ENCODE measurements at regions not wholly inside any gene's neighbourhood (a gene's known extent, or its start where the extent isn't known, plus 50 kb on each side); places are given as distances from the start of the nearest gene placed in this dataset.

DNA sequence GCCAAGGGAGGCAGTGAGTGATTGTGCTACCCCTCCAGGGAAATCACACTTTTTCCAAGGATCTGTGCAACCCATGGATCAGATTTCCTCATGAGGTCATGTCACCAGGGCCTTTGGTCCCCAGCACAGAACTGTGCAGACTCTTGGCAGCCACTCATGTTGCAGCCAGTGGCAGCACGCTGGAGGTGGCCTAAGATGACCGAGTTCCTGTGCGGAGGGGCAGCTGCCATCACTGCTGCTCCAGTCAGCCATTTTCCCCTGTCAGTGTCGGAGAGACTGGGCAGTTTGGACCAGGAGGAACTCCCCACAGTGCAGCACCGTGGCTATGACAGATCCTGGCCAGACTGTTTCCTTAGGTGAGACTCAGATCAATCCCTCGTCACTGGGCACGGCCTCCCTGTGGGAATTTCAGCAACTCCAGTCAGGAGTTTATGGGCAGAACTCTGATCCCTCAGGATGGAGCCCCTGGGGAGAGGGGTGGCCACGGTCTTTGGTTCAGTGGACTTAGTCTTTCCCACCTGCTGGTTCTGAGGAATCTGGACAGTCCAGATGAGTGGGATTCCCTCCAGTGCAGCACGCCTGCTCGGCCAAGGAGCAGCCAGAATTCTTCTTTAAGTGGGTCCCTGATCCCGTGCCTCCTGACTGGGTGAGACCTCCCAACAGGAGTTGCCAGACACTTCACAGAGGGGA lies 194.6 kb upstream of the CARD18 start:
- TF ChIP-seq POLR2AphosphoS5 (IDR thresholded peaks at IDR 0.05; ENCODE audit: borderline replicate concordance, low read depth, low read length): no peak
- no peak for TF ChIP-seq FOXP2 (optimal IDR thresholded peaks at IDR 0.05; ENCODE audit: control extremely low read depth, extremely low read length, insufficient read depth)
- TF ChIP-seq EZH2 (IDR thresholded peaks at IDR 0.05): no peak
- Histone ChIP-seq H3K9ac (ENCODE audit: insufficient read length) (no peak overlapping the region), H3K9me3 (ENCODE audit: low read depth, low read length) (no peaks in the 10 kb centered on the region), H3K36me3 (ENCODE audit: insufficient read depth, low read length) (no peaks in the 10 kb centered on the region), H3K4me3 (no peak overlapping the region), H3K27ac (no peak overlapping the region)
- DNase-seq (ENCODE audit: low read depth, low spot score): no peak

DNA sequence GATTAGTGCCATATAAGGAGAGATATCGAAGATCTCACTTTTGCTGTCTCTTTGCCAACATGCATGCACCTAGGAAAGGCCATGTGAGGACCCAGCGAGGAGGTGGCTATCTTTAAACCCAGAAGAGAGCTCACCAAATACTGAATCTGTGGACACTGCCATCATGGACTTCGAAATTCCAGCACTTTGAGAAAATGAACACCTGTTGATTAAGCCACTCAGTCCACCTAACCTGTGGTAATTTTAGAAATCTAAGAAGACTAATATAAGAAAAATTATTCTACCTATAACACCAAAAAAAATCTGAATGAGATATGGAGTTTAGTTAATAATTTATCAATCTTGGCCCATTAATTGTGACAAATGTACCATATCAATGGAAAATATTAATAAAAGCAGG lies 193.6 kb upstream of the CARD18 start:
- H3K27ac ChIP-seq: no peak overlapping the region
- no peak for DNase-seq (ENCODE audit: low read depth, low spot score)
- H3K9me3 ChIP-seq (ENCODE audit: low read depth, low read length): no peaks in the 10 kb centered on the region
- no peaks in the 10 kb centered on the region for H3K36me3 ChIP-seq (ENCODE audit: insufficient read depth, low read length)
- H3K4me3 ChIP-seq: no peak overlapping the region
- TF ChIP-seq FOXP2 (optimal IDR thresholded peaks at IDR 0.05; ENCODE audit: control extremely low read depth, extremely low read length, insufficient read depth) (no peak), POLR2AphosphoS5 (IDR thresholded peaks at IDR 0.05; ENCODE audit: borderline replicate concordance, low read depth, low read length) (no peak), EZH2 (IDR thresholded peaks at IDR 0.05) (no peak)
- no peak overlapping the region for H3K9ac ChIP-seq (ENCODE audit: insufficient read length)

DNA sequence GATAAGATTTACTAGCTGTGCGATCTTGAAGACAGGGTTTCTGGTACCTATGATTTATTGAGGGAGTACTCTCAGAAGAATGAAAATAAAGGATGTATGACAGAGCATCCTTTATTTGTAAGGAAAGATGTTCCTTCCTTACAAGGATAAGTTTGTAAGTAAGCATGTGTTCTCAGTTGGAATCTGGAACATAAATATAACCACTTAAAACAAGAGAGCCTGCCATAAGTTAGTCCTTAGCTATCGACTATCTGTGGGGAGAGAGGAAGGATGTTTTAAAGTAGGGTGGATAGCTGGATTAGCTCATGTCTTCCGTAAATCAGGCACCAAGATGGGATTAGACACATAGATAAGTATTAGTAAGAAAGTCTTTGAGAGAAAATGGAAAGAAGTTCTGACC lies 192.6 kb upstream of the CARD18 start:
- no peak for DNase-seq (ENCODE audit: low read depth, low spot score)
- TF ChIP-seq EZH2 (IDR thresholded peaks at IDR 0.05) (no peak), FOXP2 (optimal IDR thresholded peaks at IDR 0.05; ENCODE audit: control extremely low read depth, extremely low read length, insufficient read depth) (no peak), POLR2AphosphoS5 (IDR thresholded peaks at IDR 0.05; ENCODE audit: borderline replicate concordance, low read depth, low read length) (no peak)
- Histone ChIP-seq H3K9me3 (ENCODE audit: low read depth, low read length) (no peaks in the 10 kb centered on the region), H3K36me3 (ENCODE audit: insufficient read depth, low read length) (no peaks in the 10 kb centered on the region), H3K4me3 (no peak overlapping the region), H3K9ac (ENCODE audit: insufficient read length) (no peak overlapping the region), H3K27ac (no peak overlapping the region)

DNA sequence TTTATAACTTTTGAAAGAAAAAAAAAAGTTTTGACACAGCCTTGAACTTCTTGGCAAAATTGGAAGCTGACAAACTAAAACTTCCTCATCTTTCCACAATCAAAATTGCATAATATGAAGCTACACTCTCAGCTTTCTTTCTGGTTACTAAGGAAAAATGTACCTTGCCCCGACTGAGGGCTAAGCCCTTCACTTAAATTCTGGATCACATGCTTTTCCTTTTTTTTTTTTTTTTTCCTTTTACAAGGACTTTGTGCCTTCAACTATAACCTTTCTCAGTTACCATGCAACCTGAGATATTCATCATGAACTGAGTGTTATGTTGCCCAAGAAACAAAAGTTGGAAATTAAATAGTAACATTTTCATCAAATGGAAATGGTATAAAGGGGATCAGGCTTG lies 188.5 kb upstream of the CARD18 start:
- no peaks in the 10 kb centered on the region for H3K9me3 ChIP-seq (ENCODE audit: low read depth, low read length)
- no peak overlapping the region for H3K9ac ChIP-seq (ENCODE audit: insufficient read length)
- H3K36me3 ChIP-seq (ENCODE audit: insufficient read depth, low read length): no peaks in the 10 kb centered on the region
- H3K4me3 ChIP-seq: no peak overlapping the region
- H3K27ac ChIP-seq: no peak overlapping the region
- no peak for TF ChIP-seq POLR2AphosphoS5 (IDR thresholded peaks at IDR 0.05; ENCODE audit: borderline replicate concordance, low read depth, low read length)
- TF ChIP-seq EZH2 (IDR thresholded peaks at IDR 0.05): no peak
- no peak for TF ChIP-seq FOXP2 (optimal IDR thresholded peaks at IDR 0.05; ENCODE audit: control extremely low read depth, extremely low read length, insufficient read depth)
- no peak for DNase-seq (ENCODE audit: low read depth, low spot score)

DNA sequence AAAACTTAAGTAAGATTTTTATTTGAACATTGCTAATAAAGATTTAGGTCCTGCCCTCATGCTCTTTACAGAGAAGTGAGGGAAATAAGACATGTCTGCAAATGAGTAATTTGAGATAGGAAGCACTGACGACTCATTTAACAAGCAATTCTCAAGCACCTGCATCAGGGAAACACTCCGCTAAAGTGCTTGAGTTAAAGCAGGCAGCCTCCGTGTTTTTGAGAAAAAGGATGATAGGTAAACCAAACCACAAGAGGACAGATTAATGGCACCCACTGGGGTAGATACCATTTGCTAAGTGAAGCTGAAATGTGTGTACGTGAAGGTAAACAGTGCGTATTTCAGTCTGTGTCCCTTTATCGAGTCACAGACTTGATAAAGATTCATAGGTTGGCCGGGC lies 184.6 kb upstream of the CARD18 start:
- TF ChIP-seq POLR2AphosphoS5 (IDR thresholded peaks at IDR 0.05; ENCODE audit: borderline replicate concordance, low read depth, low read length) (no peak), EZH2 (IDR thresholded peaks at IDR 0.05) (no peak), FOXP2 (optimal IDR thresholded peaks at IDR 0.05; ENCODE audit: control extremely low read depth, extremely low read length, insufficient read depth) (no peak)
- Histone ChIP-seq H3K4me3 (no peak overlapping the region), H3K27ac (no peak overlapping the region), H3K9me3 (ENCODE audit: low read depth, low read length) (no peaks in the 10 kb centered on the region), H3K9ac (ENCODE audit: insufficient read length) (no peak overlapping the region), H3K36me3 (ENCODE audit: insufficient read depth, low read length) (no peaks in the 10 kb centered on the region)
- DNase-seq (ENCODE audit: low read depth, low spot score): no peak

GRCh38 chr11:105321696-105322095 lies 182.1 kb upstream of the CARD18 start:
- TF ChIP-seq FOXP2 (optimal IDR thresholded peaks at IDR 0.05; ENCODE audit: control extremely low read depth, extremely low read length, insufficient read depth) (no peak), EZH2 (IDR thresholded peaks at IDR 0.05) (no peak), POLR2AphosphoS5 (IDR thresholded peaks at IDR 0.05; ENCODE audit: borderline replicate concordance, low read depth, low read length) (no peak)
- no peak for DNase-seq (ENCODE audit: low read depth, low spot score)
- H3K36me3 ChIP-seq (ENCODE audit: insufficient read depth, low read length): no peaks in the 10 kb centered on the region
- H3K27ac ChIP-seq: no peak overlapping the region
- no peak overlapping the region for H3K9ac ChIP-seq (ENCODE audit: insufficient read length)
- H3K9me3 ChIP-seq (ENCODE audit: low read depth, low read length): no peaks in the 10 kb centered on the region
- no peak overlapping the region for H3K4me3 ChIP-seq

DNA sequence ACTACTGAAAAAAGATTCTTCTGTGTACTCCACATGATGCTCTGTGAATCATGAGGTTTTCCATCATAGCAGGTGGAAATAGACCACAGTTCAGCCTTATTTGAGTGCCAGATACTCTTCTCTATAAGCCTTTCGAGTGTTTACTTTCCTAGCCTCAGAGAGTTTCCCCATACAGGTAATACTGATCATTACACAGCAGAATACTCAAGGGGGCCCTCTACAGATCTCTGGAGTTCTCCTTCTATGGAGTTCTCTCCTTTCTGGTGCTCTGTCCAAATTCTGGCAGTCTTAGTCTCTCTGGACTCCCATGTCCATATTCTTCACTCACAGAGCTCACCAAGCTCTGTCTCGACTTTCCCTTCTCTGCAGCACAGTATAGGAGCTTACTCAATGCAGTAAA lies 175.7 kb upstream of the CARD18 start:
- Histone ChIP-seq H3K36me3 (ENCODE audit: insufficient read depth, low read length) (no peaks in the 10 kb centered on the region), H3K9me3 (ENCODE audit: low read depth, low read length) (no peaks in the 10 kb centered on the region), H3K4me3 (no peak overlapping the region), H3K9ac (ENCODE audit: insufficient read length) (no peak overlapping the region), H3K27ac (no peak overlapping the region)
- TF ChIP-seq POLR2AphosphoS5 (IDR thresholded peaks at IDR 0.05; ENCODE audit: borderline replicate concordance, low read depth, low read length) (no peak), EZH2 (IDR thresholded peaks at IDR 0.05) (no peak), FOXP2 (optimal IDR thresholded peaks at IDR 0.05; ENCODE audit: control extremely low read depth, extremely low read length, insufficient read depth) (no peak)
- DNase-seq (ENCODE audit: low read depth, low spot score): no peak

DNA sequence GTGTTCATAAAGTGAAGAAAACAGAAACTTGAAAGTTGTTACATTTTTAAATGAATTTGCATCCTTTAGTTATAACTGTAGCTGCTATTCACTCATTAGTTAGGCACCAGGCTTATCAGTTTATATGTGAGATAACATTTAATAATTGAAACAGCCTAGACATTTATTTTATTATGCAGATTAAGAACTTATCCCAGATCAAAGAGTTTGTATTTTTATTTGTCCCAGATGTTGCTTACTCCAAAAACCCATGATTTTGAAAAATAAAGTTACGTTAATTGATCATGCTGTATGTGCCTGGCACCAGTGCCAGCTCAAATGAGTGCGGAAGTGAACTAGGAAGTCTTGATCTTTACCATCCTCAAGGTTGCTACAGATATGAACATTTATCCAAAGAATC lies 172.7 kb upstream of the CARD18 start:
- TF ChIP-seq EZH2 (IDR thresholded peaks at IDR 0.05): no peak
- TF ChIP-seq FOXP2 (optimal IDR thresholded peaks at IDR 0.05; ENCODE audit: control extremely low read depth, extremely low read length, insufficient read depth): no peak
- TF ChIP-seq POLR2AphosphoS5 (IDR thresholded peaks at IDR 0.05; ENCODE audit: borderline replicate concordance, low read depth, low read length): no peak
- H3K27ac ChIP-seq: no peak overlapping the region

DNA sequence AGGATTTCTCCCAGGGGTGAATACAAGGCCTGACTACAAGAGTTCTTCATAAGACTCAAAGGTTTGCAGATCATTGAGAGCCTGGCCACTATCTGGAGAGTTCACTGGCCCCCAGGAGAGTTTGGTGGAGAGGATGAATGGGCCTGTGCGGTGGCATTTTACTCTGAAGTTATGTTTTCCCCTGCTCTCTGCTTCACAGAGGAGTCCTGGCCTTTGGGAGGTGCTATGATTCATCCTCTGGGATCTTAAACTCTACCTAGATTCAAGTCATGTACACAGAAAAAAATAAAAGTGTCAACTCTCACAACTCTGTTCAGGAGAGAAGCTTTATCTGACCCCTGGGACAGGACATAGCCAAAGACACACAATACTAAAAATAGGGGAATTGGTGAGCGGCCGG lies 159.1 kb upstream of the CARD18 start:
- H3K27ac ChIP-seq: no peak overlapping the region
- DNase-seq (ENCODE audit: low read depth, low spot score): no peak
- H3K9me3 ChIP-seq (ENCODE audit: low read depth, low read length): no peaks in the 10 kb centered on the region
- no peaks in the 10 kb centered on the region for H3K36me3 ChIP-seq (ENCODE audit: insufficient read depth, low read length)
- TF ChIP-seq POLR2AphosphoS5 (IDR thresholded peaks at IDR 0.05; ENCODE audit: borderline replicate concordance, low read depth, low read length): no peak
- TF ChIP-seq FOXP2 (optimal IDR thresholded peaks at IDR 0.05; ENCODE audit: control extremely low read depth, extremely low read length, insufficient read depth): no peak
- TF ChIP-seq EZH2 (IDR thresholded peaks at IDR 0.05): no peak
- H3K4me3 ChIP-seq: no peak overlapping the region
- no peak overlapping the region for H3K9ac ChIP-seq (ENCODE audit: insufficient read length)

More for the DNA sequence above, 172.7 kb upstream of the CARD18 start:
- Histone ChIP-seq H3K9ac (ENCODE audit: insufficient read length) (no peak overlapping the region), H3K4me3 (no peak overlapping the region), H3K9me3 (ENCODE audit: low read depth, low read length) (no peaks in the 10 kb centered on the region), H3K36me3 (ENCODE audit: insufficient read depth, low read length) (no peaks in the 10 kb centered on the region)
- DNase-seq (ENCODE audit: low read depth, low spot score): no peak
